HCT116 (cell line): ENCODE measurements at regions not wholly inside any gene's neighbourhood (a gene's known extent, or its start where the extent isn't known, plus 50 kb on each side); places are given as distances from the start of the nearest gene placed in this dataset.

Source experiments
- ATAC-seq: fragments of 200-7000 bp; cut with Tn5 transposase; 2 replicates; pipeline ENCODE4 v1.9.1; 2020; ENCODE audit warnings: mild to moderate bottlenecking, moderate library complexity
- BruUV-seq: library from RNA; stranded (reverse); fragments of 400-500 nt; replicated peaks from 2 replicates; lab custom pipeline; 2021; lab: Mats Ljungman, UMichigan
- CTCF ChIA-PET: fragments of 300-600 bp; sonication (Branson Sonifier 250); formaldehyde crosslinking; loops from one replicate; lab custom pipeline; 2021; ENCODE audit warnings: antibody characterized with exemption; lab: Charles Lee
- POLR2A ChIA-PET: fragments of 300-600, 350-600 bp; sonication (Branson Sonifier 250); formaldehyde crosslinking; loops from one replicate; lab custom pipeline; 2021; ENCODE audit warnings: antibody characterized with exemption; lab: Charles Lee
- RAD21 ChIA-PET, 2 experiments: fragments of 300-600 bp; sonication (Branson Sonifier 250); formaldehyde crosslinking; loops; one replicate each; lab custom pipeline; 2023; ENCODE audit warnings: low total read pairs in 2 of 2; ENCODE audit not compliant: uncharacterized antibody in 2 of 2, unreplicated experiment in 2 of 2, low non-redundant PET in 1 of 2; lab: Charles Lee
- DNase-seq: peaks from one replicate; pipeline ENCODE4 v3.0.0-alpha.2; 2010; ENCODE audit warnings: low read depth, low spot score
- H2AFZ ChIP-seq: fragments of 200-600 bp; shearing (Covaris generic), sonication (generic); 2 replicates; pipeline ENCODE4 v1.6.1; 2017; ENCODE audit warnings: low read depth, mixed run types, mixed read lengths, antibody characterized with exemption, low read length; ENCODE audit not compliant: poor library complexity, severe bottlenecking
- H3K27ac ChIP-seq: 2 replicates; pipeline ENCODE4 v1.5.1; 2012; ENCODE audit warnings: low read depth, low read length
- H3K27me3 ChIP-seq: fragments of 200-600 bp; sonication (generic); 2 replicates; pipeline ENCODE4 v1.6.1; 2016; ENCODE audit warnings: mixed run types, low read length, mixed read lengths; ENCODE audit not compliant: insufficient read depth
- H3K36me3 ChIP-seq, 2 experiments: fragments of 200-500 bp in 1 of 2; fragments of 200-600 bp in 1 of 2; sonication (Bioruptor generic) in 1 of 2; sonication (generic) in 1 of 2; 2 replicates each; pipeline versions ENCODE4 v1.5.1 to v1.6.1; 2014 to 2016; ENCODE audit warnings: low read length in 2 of 2, inconsistent platforms in 1 of 2, mixed read lengths in 1 of 2, mixed run types in 1 of 2; ENCODE audit not compliant: insufficient read depth in 2 of 2, control insufficient read depth in 1 of 2
- H3K4me1 ChIP-seq, 2 experiments: fragments of 200-600 bp in 1 of 2; sonication (generic) in 1 of 2; 2 replicates each; pipeline versions ENCODE4 v1.5.1 to v1.6.1; 2012 to 2017; ENCODE audit warnings: low read length in 2 of 2, inconsistent platforms in 1 of 2, mild to moderate bottlenecking in 1 of 2, mixed read lengths in 1 of 2, mixed run types in 1 of 2, moderate library complexity in 1 of 2; ENCODE audit not compliant: insufficient read depth in 2 of 2, control insufficient read depth in 1 of 2
- H3K4me2 ChIP-seq: fragments of 200-600 bp; sonication (generic); 2 replicates; pipeline ENCODE4 v1.6.1; 2017; ENCODE audit warnings: mixed run types, low read length, mixed read lengths
- H3K4me3 ChIP-seq, 2 experiments: fragments of 200-600 bp in 1 of 2; sonication (generic) in 1 of 2; replicated peaks in 1 of 2; 2 replicates each; pipeline ENCODE4 v1.5.1; 2011 to 2016; ENCODE audit warnings: low read length in 2 of 2, control low read depth in 1 of 2, low read depth in 1 of 2, mild to moderate bottlenecking in 1 of 2, mixed read lengths in 1 of 2, mixed run types in 1 of 2
- H3K79me2 ChIP-seq: fragments of 200-600 bp; sonication (generic); 2 replicates; pipeline ENCODE4 v1.6.1; 2017; ENCODE audit warnings: mild to moderate bottlenecking, mixed run types, low read length, moderate library complexity, mixed read lengths; ENCODE audit not compliant: insufficient read depth
- H3K9ac ChIP-seq: fragments of 200-600 bp; sonication (generic); 2 replicates; pipeline ENCODE4 v1.6.1; 2016; ENCODE audit warnings: low read length, mixed read lengths
- H3K9me2 ChIP-seq: fragments of 200-600 bp; sonication (generic), shearing (Covaris generic); 2 replicates; pipeline ENCODE4 v1.6.1; 2017; ENCODE audit warnings: mixed run types, mild to moderate bottlenecking, moderate library complexity; ENCODE audit not compliant: insufficient read depth
- H3K9me3 ChIP-seq, 2 experiments: fragments of 200-500 bp in 1 of 2; fragments of 200-600 bp in 1 of 2; sonication (Bioruptor generic) in 1 of 2; sonication (generic) in 1 of 2; 2 replicates each; pipeline ENCODE4 v1.6.1; 2014 to 2017; ENCODE audit warnings: low read length in 2 of 2, mixed read lengths in 2 of 2, inconsistent platforms in 1 of 2, low read depth in 1 of 2, mild to moderate bottlenecking in 1 of 2, mixed run types in 1 of 2, moderate library complexity in 1 of 2; ENCODE audit not compliant: control insufficient read depth in 1 of 2, insufficient read depth in 1 of 2
- H4K20me1 ChIP-seq: fragments of 200-600 bp; sonication (generic), shearing (Covaris generic); 2 replicates; pipeline ENCODE4 v1.6.1; 2017; ENCODE audit warnings: mixed run types, mild to moderate bottlenecking, moderate library complexity; ENCODE audit not compliant: insufficient read depth
- ATF3 ChIP-seq: IDR thresholded peaks from 2 replicates; pipeline ENCODE4 v1.6.1; 2012
- CBX3 ChIP-seq: IDR thresholded peaks from 2 replicates; pipeline ENCODE4 v1.6.1; 2012; ENCODE audit warnings: low read depth
- CEBPB ChIP-seq: IDR thresholded peaks from 2 replicates; pipeline ENCODE4 v1.6.1; 2012; ENCODE audit warnings: low read depth
- CTCF ChIP-seq, 3 experiments: fragments of 200-600 bp in 1 of 3; sonication (generic) in 1 of 3; IDR thresholded peaks in 2 of 3; conservative IDR thresholded peaks in 1 of 3; 2 replicates each; pipeline ENCODE4 v1.5.1; 2012 to 2017; ENCODE audit warnings: low read depth in 2 of 3, low read length in 2 of 3, antibody characterized with exemption in 1 of 3, borderline replicate concordance in 1 of 3, control low read depth in 1 of 3, mild to moderate bottlenecking in 1 of 3, mixed read lengths in 1 of 3, mixed run types in 1 of 3, moderate library complexity in 1 of 3; ENCODE audit not compliant: insufficient read depth in 1 of 3
- EGR1 ChIP-seq: IDR thresholded peaks from 2 replicates; pipeline ENCODE4 v1.6.1; 2012; ENCODE audit warnings: low read depth
- ELF1 ChIP-seq: IDR thresholded peaks from 2 replicates; pipeline ENCODE4 v1.6.1; 2012; ENCODE audit warnings: low read depth, borderline replicate concordance
- EZH2 ChIP-seq: fragments of 200-600 bp; sonication (generic); IDR thresholded peaks from 2 replicates; pipeline ENCODE4 v1.6.1; 2017; ENCODE audit warnings: antibody characterized with exemption, mixed run types
- EZH2phosphoT487 ChIP-seq: fragments of 200-600 bp; IDR thresholded peaks from 2 replicates; pipeline ENCODE4 v1.6.1; 2018; ENCODE audit warnings: antibody characterized with exemption, borderline replicate concordance
- FOSL1 ChIP-seq: IDR thresholded peaks from 2 replicates; pipeline ENCODE4 v1.6.1; 2012; ENCODE audit warnings: low read depth
- JUND ChIP-seq: IDR thresholded peaks from 2 replicates; pipeline ENCODE4 v1.6.1; 2012
- MAX ChIP-seq: IDR thresholded peaks from 2 replicates; pipeline ENCODE4 v1.6.1; 2012
- POLR2A ChIP-seq: IDR thresholded peaks from 2 replicates; pipeline ENCODE4 v1.7.0; 2011; ENCODE audit warnings: borderline replicate concordance; ENCODE audit not compliant: insufficient read depth, insufficient read length; ENCODE audit errors: extremely low read depth
- POLR2AphosphoS5 ChIP-seq: IDR thresholded peaks from 2 replicates; pipeline ENCODE4 v1.6.1; 2011; ENCODE audit warnings: mild to moderate bottlenecking, low read depth, low read length, moderate library complexity
- REST ChIP-seq: IDR thresholded peaks from 2 replicates; pipeline ENCODE4 v1.6.1; 2012; ENCODE audit warnings: low read depth
- SIN3A ChIP-seq: IDR thresholded peaks from 2 replicates; pipeline ENCODE4 v1.6.1; 2012; ENCODE audit warnings: low read depth
- SP1 ChIP-seq: IDR thresholded peaks from 2 replicates; pipeline ENCODE4 v1.6.1; 2012; ENCODE audit warnings: low read depth
- SRF ChIP-seq: IDR thresholded peaks from 2 replicates; pipeline ENCODE4 v1.6.1; 2012; ENCODE audit warnings: low read depth
- YY1 ChIP-seq: IDR thresholded peaks from 2 replicates; pipeline ENCODE4 v1.6.1; 2011; ENCODE audit warnings: low read length, low read depth, moderate library complexity, mild to moderate bottlenecking; ENCODE audit not compliant: insufficient replicate concordance; ENCODE audit errors: extremely low read depth
- ZFX ChIP-seq: fragments of 450-650 bp; IDR thresholded peaks from 2 replicates; pipeline ENCODE4 v1.6.1; 2017
- ZNF274 ChIP-seq: fragments of 200-500 bp; sonication (Bioruptor generic); IDR thresholded peaks from 2 replicates; pipeline ENCODE4 v1.6.1; 2014; ENCODE audit warnings: mild to moderate bottlenecking, low read depth, low read length, inconsistent platforms
- intact Hi-C: fragments of 100-400 bp; cut with micrococcal nuclease; formaldehyde crosslinking; loops from 2 replicates; pipeline ENCODE4 v1.10.0; 2022

GRCh38 chr7:90053094-90053493 is 101.2 kb upstream of the STEAP1 start:
- no peak overlapping the region for H3K27ac ChIP-seq
- ATAC-seq = no peak
- intact Hi-C loops = no loop called here
- no TSS peak for BruUV-seq
- no peaks in the 10 kb centered on the region for H3K4me1 ChIP-seq
- H4K20me1 ChIP-seq = no peaks in the 10 kb centered on the region
- RAD21 ChIA-PET = no interaction called here
- no peaks in the 10 kb centered on the region for H3K9me2 ChIP-seq
- POLR2A ChIA-PET = no interaction called here
- H3K36me3 ChIP-seq = no peaks in the 10 kb centered on the region
- no peak for DNase-seq
- CTCF ChIA-PET = no interaction called here
- no peak overlapping the region for H3K4me3 ChIP-seq
- H3K4me2 ChIP-seq = no peak overlapping the region
- H3K9me3 ChIP-seq = no peaks in the 10 kb centered on the region
- H3K79me2 ChIP-seq = no peaks in the 10 kb centered on the region
- no peak for TF ChIP-seq JUND
- TF ChIP-seq ATF3 = no peak
- TF ChIP-seq FOSL1 = no peak
- TF ChIP-seq EZH2phosphoT487 = no peak
- no peak for TF ChIP-seq POLR2AphosphoS5
- TF ChIP-seq EZH2 = no peak
- no peak for TF ChIP-seq ELF1
- TF ChIP-seq ZFX = no peak
- TF ChIP-seq MAX = no peak
- no peak for TF ChIP-seq SP1
- no peak for TF ChIP-seq SIN3A
- no peak for TF ChIP-seq REST
- no peak for TF ChIP-seq ZNF274
- TF ChIP-seq EGR1 = no peak
- no peak for TF ChIP-seq CTCF (IDR thresholded peaks at IDR 0.05 in 2 of 3, conservative IDR thresholded peaks at IDR 0.05 in 1 of 3; ENCODE audit: borderline replicate concordance in 1 of 3, insufficient read depth in 1 of 3, low read depth in 2 of 3, low read length in 2 of 3)
- TF ChIP-seq SRF = no peak
- no peak for TF ChIP-seq YY1
- no peak for TF ChIP-seq CEBPB
- no peak for TF ChIP-seq CBX3
- TF ChIP-seq POLR2A = no peak
- no peaks in the 10 kb centered on the region; the same call in 1 of the 2 replicates for H3K27me3 ChIP-seq
- no peak overlapping the region for H3K9ac ChIP-seq
- no peak overlapping the region for H2AFZ ChIP-seq
